AG09319 (cell line): ENCODE measurements at regions not wholly inside any gene's neighbourhood (a gene's known extent, or its start where the extent isn't known, plus 50 kb on each side); places are given as distances from the start of the nearest gene placed in this dataset.

Source experiments
- DNase-seq: peaks from one replicate; pipeline ENCODE4 v3.0.0-alpha.2; 2010; ENCODE audit warnings: low read depth; ENCODE audit errors: extremely low read depth
- CTCF ChIP-seq: IDR thresholded peaks from 2 replicates; pipeline ENCODE4 v1.5.1; 2011; ENCODE audit warnings: low read depth, mild to moderate bottlenecking, inconsistent platforms, low read length, moderate library complexity

DNA sequence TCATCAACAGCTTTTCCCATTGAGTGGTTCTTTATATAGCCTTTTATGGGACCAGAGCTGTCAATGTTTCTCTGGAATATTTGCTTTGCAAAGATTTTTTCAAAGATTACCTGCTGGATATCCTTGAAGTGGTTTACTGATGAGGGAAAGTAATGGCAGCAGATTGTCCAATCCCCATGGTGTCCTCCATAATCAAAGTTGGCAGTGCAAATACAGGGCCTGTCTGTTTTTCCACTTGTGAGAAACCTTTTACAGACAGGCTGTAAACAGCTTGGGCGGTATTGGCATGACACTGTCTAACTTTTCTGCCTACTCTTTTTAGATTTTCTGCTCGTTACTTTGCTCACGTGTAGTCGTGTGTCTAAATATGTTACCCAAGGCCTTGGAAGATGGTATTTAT lies 641.9 kb upstream of the NR3C2 start:
- no peak for TF ChIP-seq CTCF

GRCh38 chr4:149077181-149077580 lies 635.0 kb upstream of the NR3C2 start:
- no peak for TF ChIP-seq CTCF
- DNase-seq, result no peak

More for the DNA sequence above, 641.9 kb upstream of the NR3C2 start:
- DNase-seq, result no peak

DNA sequence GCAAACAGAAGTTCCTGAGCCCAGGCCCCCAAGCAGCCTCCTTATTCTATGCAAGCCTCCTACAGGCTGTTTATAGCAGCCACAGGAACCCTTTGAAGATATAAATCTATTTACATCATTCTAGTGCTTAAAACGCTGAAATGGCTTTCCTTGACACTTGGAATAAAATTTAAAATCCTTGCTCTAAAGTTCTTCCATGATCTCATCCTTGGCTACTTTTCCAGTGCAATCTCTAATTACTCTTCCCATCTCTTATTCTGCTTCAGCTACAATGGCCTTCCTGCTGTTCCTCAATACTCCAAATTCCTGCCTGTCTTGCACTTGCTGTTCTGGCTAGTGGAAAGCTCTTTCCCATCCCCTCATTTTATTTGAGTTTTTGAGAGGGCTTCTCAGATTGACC lies 634.2 kb upstream of the NR3C2 start:
- TF ChIP-seq CTCF, result no peak
- DNase-seq, result no peak

DNA sequence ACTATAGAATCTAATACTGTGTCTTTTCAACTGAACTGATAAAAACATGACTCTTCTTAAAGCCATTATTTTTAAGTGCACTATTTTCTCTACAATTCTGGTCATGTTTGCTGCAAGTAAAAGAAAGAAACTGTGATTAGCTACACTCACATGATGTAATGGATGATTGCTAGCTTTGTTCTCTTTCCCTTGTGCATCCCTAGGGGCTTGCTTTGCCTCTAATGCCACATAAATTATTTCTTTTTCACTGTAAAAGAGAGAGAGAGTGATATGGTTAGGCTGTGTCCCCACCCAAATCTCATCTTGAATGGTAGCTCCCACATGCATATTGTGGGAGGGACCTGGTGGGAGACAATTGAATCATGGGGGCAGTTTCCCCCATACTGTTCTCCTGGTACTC lies 630.2 kb upstream of the NR3C2 start:
- no peak for DNase-seq
- no peak for TF ChIP-seq CTCF

GRCh38 chr4:149065753-149066152 lies 623.5 kb upstream of the NR3C2 start:
- TF ChIP-seq CTCF, result no peak
- no peak for DNase-seq

- no peak for TF ChIP-seq CTCF
- no peak for DNase-seq
These were observed 620.8 kb upstream of the NR3C2 start for GRCh38 chr4:149062997-149063396.

- no peak for DNase-seq
- TF ChIP-seq CTCF, result no peak
These were observed 615.4 kb upstream of the NR3C2 start for GRCh38 chr4:149057594-149057993.
